ENCODE measurements at regions not wholly inside any gene's neighbourhood (a gene's known extent, or its start where the extent isn't known, plus 50 kb on each side); places are given as distances from the start of the nearest gene placed in this dataset.

- WGBS (ENCODE audit: low lambda C conversion rate), result 3% methylated on average over 2 of the region's 2 CpGs
- no peaks in the 10 kb centered on the region for H3K36me3 ChIP-seq (replicated peaks in 1 of 2; ENCODE audit: control insufficient read depth in 1 of 2, insufficient read depth in 2 of 2, low read length in 2 of 2)
- no peaks in the 10 kb centered on the region for H3K9me3 ChIP-seq (ENCODE audit: low read length)
- H4K20me1 ChIP-seq (ENCODE audit: insufficient read depth, low read length), result no peaks in the 10 kb centered on the region
- no peaks in the 10 kb centered on the region for H3K79me2 ChIP-seq (ENCODE audit: insufficient read depth, low read length)
- no peak for TF ChIP-seq NR2F1 (CRISPR knock-in tag; IDR thresholded peaks at IDR 0.05)
- TF ChIP-seq ZSCAN25 (CRISPR knock-in tag; IDR thresholded peaks at IDR 0.05), result peak; percentile 59
- H2AFZ ChIP-seq (ENCODE audit: low read length), result no peak overlapping the region
- intact Hi-C loops (cut with micrococcal nuclease; ENCODE audit: unreplicated experiment), result no loop called here
- H3K4me1 ChIP-seq (ENCODE audit: insufficient read depth, low read length), result peaks cover 44% of the 10 kb centered on the region
- in situ Hi-C loops (cut with HindIII; ENCODE audit: extremely low pct_ligation_motif_present, low pct_unique_long_range_greater_than_20kb), result no loop called here
- ATAC-seq (no peak; the same call in 2 of the 3 replicates), DNase-seq (ENCODE audit: low spot score) (no peak), FAIRE-seq (no peak)
- H3K27ac ChIP-seq (ENCODE audit: extremely low read length, insufficient read depth, low read length), result no peak overlapping the region
- POLR2A ChIA-PET, result interaction anchor here (1.0 kb wide), 1 partner anchor 108 kb away, joined by 3 read pairs; no protein-coding TSS in a partner anchor
- H3K9ac ChIP-seq (ENCODE audit: insufficient read depth, low read depth, low read length), result no peak overlapping the region
- no peak overlapping the region; a peak in 1 of 6 replicates for H3K4me3 ChIP-seq (replicated peaks in 1 of 3; ENCODE audit: insufficient read depth in 1 of 3, low read depth in 2 of 3, low read length in 3 of 3)
- H3K27me3 ChIP-seq (ENCODE audit: control insufficient read depth in 1 of 2, insufficient read depth in 2 of 2, low read length in 2 of 2), result no peaks in the 10 kb centered on the region
- CTCF ChIA-PET (ENCODE audit: low intra/inter-chr PET ratio, low total read pairs), result no interaction called here
- H3K4me2 ChIP-seq (ENCODE audit: low read depth, low read length), result peak overlapping the region; percentile 67
- TSS peak; percentile 86 for BruUV-seq (replicated peaks)
Observed at GRCh38 chr5:14036514-14036913, 92.0 kb upstream of the DNAH5 start.

- H3K4me1 ChIP-seq (ENCODE audit: insufficient read depth, low read length), result peaks cover 44% of the 10 kb centered on the region
- CTCF ChIA-PET (ENCODE audit: low intra/inter-chr PET ratio, low total read pairs), result no interaction called here
- WGBS (ENCODE audit: low lambda C conversion rate), result 3% methylated on average over 10 of the region's 10 CpGs
- DNase-seq (ENCODE audit: low spot score), result peak; percentile 73
- H3K9ac ChIP-seq (ENCODE audit: insufficient read depth, low read depth, low read length), result no peak overlapping the region
- no peak overlapping the region for H3K27ac ChIP-seq (ENCODE audit: extremely low read length, insufficient read depth, low read length)
- no peaks in the 10 kb centered on the region for H3K9me3 ChIP-seq (ENCODE audit: low read length)
- H3K36me3 ChIP-seq (replicated peaks in 1 of 2; ENCODE audit: control insufficient read depth in 1 of 2, insufficient read depth in 2 of 2, low read length in 2 of 2), result no peaks in the 10 kb centered on the region
- peak; percentile 33 for ATAC-seq
- no peak for FAIRE-seq
- H2AFZ ChIP-seq (ENCODE audit: low read length), result no peak overlapping the region
- no peaks in the 10 kb centered on the region for H4K20me1 ChIP-seq (ENCODE audit: insufficient read depth, low read length)
- H3K4me3 ChIP-seq (replicated peaks in 1 of 3; ENCODE audit: insufficient read depth in 1 of 3, low read depth in 2 of 3, low read length in 3 of 3), result no peak overlapping the region
- intact Hi-C loops (cut with micrococcal nuclease; ENCODE audit: unreplicated experiment), result no loop called here
- H3K79me2 ChIP-seq (ENCODE audit: insufficient read depth, low read length), result no peaks in the 10 kb centered on the region
- no peaks in the 10 kb centered on the region for H3K27me3 ChIP-seq (ENCODE audit: control insufficient read depth in 1 of 2, insufficient read depth in 2 of 2, low read length in 2 of 2)
- POLR2A ChIA-PET, result interaction anchor here (0.8 to 1.0 kb wide), 2 partner anchors 24 to 109 kb away, joined by 3 read pairs; no protein-coding TSS in a partner anchor
- no TSS peak for BruUV-seq (replicated peaks)
- in situ Hi-C loops (cut with HindIII; ENCODE audit: extremely low pct_ligation_motif_present, low pct_unique_long_range_greater_than_20kb), result no loop called here
- peak overlapping the region; percentile 67 for H3K4me2 ChIP-seq (ENCODE audit: low read depth, low read length)
- TF ChIP-seq HHEX (CRISPR knock-in tag; IDR thresholded peaks at IDR 0.05) (no peak), FOSL2 (CRISPR knock-in tag; IDR thresholded peaks at IDR 0.05) (peak; percentile 68), TFDP2 (CRISPR knock-in tag; IDR thresholded peaks at IDR 0.05) (no peak), CEBPG (CRISPR knock-in tag; IDR thresholded peaks at IDR 0.05) (no peak), CREB1 (IDR thresholded peaks at IDR 0.05) (peak; percentile 26; the same call in 1 of the 2 replicates), CREB1 (CRISPR knock-in tag; IDR thresholded peaks at IDR 0.05) (no peak), MAFF (IDR thresholded peaks at IDR 0.05; ENCODE audit: low read depth, low read length) (peak; percentile 36; the same call in 1 of the 2 replicates), MYPOP (CRISPR knock-in tag; IDR thresholded peaks at IDR 0.05) (no peak), MYNN (CRISPR knock-in tag; IDR thresholded peaks at IDR 0.05; ENCODE audit: low read depth) (no peak), ZBTB39 (CRISPR knock-in tag; IDR thresholded peaks at IDR 0.05) (no peak), ZNF292 (CRISPR knock-in tag; IDR thresholded peaks at IDR 0.05; ENCODE audit: borderline replicate concordance, low read depth) (no peak), WIZ (CRISPR knock-in tag; IDR thresholded peaks at IDR 0.05) (no peak), ZNF329 (CRISPR knock-in tag; IDR thresholded peaks at IDR 0.05; ENCODE audit: low read depth) (no peak), RBM22 (optimal IDR thresholded peaks at IDR 0.05; ENCODE audit: low read length) (no peak)
Observed at GRCh38 chr5:14035859-14036503, 91.5 kb upstream of the DNAH5 start.

Measured in HepG2 (cell line).